ENCODE measurements at regions not wholly inside any gene's neighbourhood (a gene's known extent, or its start where the extent isn't known, plus 50 kb on each side); places are given as distances from the start of the nearest gene placed in this dataset.

- 0 out of 2 replicates have a peak, but pooled peaks cover 4% of the 10 kb centered on the region for H3K9me3 ChIP-seq (ENCODE audit: control insufficient read depth, insufficient read depth, low read depth, low read length)
- no peak overlapping the region for H3K9ac ChIP-seq (ENCODE audit: low read length)
- H3K4me1 ChIP-seq (ENCODE audit: control insufficient read depth, insufficient read depth, low read length): no peaks in the 10 kb centered on the region
- no peak overlapping the region for H3K27ac ChIP-seq (ENCODE audit: low read depth, low read length)
- H3K4me3 ChIP-seq (ENCODE audit: low read depth, low read length): no peak overlapping the region
- no peaks in the 10 kb centered on the region for H3K27me3 ChIP-seq (ENCODE audit: control insufficient read depth, insufficient read depth, low read length)
- no peaks in the 10 kb centered on the region for H3K36me3 ChIP-seq (ENCODE audit: control insufficient read depth, insufficient read depth, low read length)
Observed at GRCh38 chr12:118467641-118468305, 91.4 kb downstream of the SUDS3 start.

GRCh38 chr12:118472940-118473339 is 96.6 kb downstream of the SUDS3 start:
- H3K9me3 ChIP-seq (ENCODE audit: control insufficient read depth, insufficient read depth, low read depth, low read length): 0 out of 2 replicates have a peak, but pooled peaks cover 4% of the 10 kb centered on the region
- H3K27me3 ChIP-seq (ENCODE audit: control insufficient read depth, insufficient read depth, low read length): no peaks in the 10 kb centered on the region
- no peaks in the 10 kb centered on the region for H3K36me3 ChIP-seq (ENCODE audit: control insufficient read depth, insufficient read depth, low read length)
- H3K4me3 ChIP-seq (ENCODE audit: low read depth, low read length): no peak overlapping the region
- H3K9ac ChIP-seq (ENCODE audit: low read length): no peak overlapping the region
- no peaks in the 10 kb centered on the region for H3K4me1 ChIP-seq (ENCODE audit: control insufficient read depth, insufficient read depth, low read length)
- H3K27ac ChIP-seq (ENCODE audit: low read depth, low read length): no peak overlapping the region

- no peaks in the 10 kb centered on the region for H3K4me1 ChIP-seq (ENCODE audit: control insufficient read depth, insufficient read depth, low read length)
- no peaks in the 10 kb centered on the region for H3K36me3 ChIP-seq (ENCODE audit: control insufficient read depth, insufficient read depth, low read length)
- H3K9me3 ChIP-seq (ENCODE audit: control insufficient read depth, insufficient read depth, low read depth, low read length): 0 out of 2 replicates have a peak, but pooled peaks cover 6% of the 10 kb centered on the region
- no peak overlapping the region for H3K9ac ChIP-seq (ENCODE audit: low read length)
- no peaks in the 10 kb centered on the region; the same call in 1 of the 2 replicates for H3K27me3 ChIP-seq (ENCODE audit: control insufficient read depth, insufficient read depth, low read length)
- no peak overlapping the region for H3K27ac ChIP-seq (ENCODE audit: low read depth, low read length)
- no peak overlapping the region for H3K4me3 ChIP-seq (ENCODE audit: low read depth, low read length)
Observed at GRCh38 chr12:118480235-118480634, 103.9 kb downstream of the SUDS3 start.

GRCh38 chr12:118488034-118488433 is 111.7 kb downstream of the SUDS3 start:
- Histone ChIP-seq H3K36me3 (ENCODE audit: control insufficient read depth, insufficient read depth, low read length) (no peaks in the 10 kb centered on the region), H3K27me3 (ENCODE audit: control insufficient read depth, insufficient read depth, low read length) (no peaks in the 10 kb centered on the region; the same call in 1 of the 2 replicates), H3K27ac (ENCODE audit: low read depth, low read length) (no peak overlapping the region), H3K9ac (ENCODE audit: low read length) (no peak overlapping the region), H3K4me1 (ENCODE audit: control insufficient read depth, insufficient read depth, low read length) (no peaks in the 10 kb centered on the region), H3K4me3 (ENCODE audit: low read depth, low read length) (no peak overlapping the region), H3K9me3 (ENCODE audit: control insufficient read depth, insufficient read depth, low read depth, low read length) (peaks cover 26% of the 10 kb centered on the region)

- no peak overlapping the region for H3K27ac ChIP-seq (ENCODE audit: low read depth, low read length)
- H3K4me1 ChIP-seq (ENCODE audit: control insufficient read depth, insufficient read depth, low read length): no peaks in the 10 kb centered on the region
- no peak overlapping the region for H3K4me3 ChIP-seq (ENCODE audit: low read depth, low read length)
Observed at GRCh38 chr12:118493962-118494361, 117.6 kb downstream of the SUDS3 start.

GRCh38 chr12:118494776-118495175 is 118.4 kb downstream of the SUDS3 start:
- Histone ChIP-seq H3K9me3 (ENCODE audit: control insufficient read depth, insufficient read depth, low read depth, low read length) (no peaks in the 10 kb centered on the region), H3K4me1 (ENCODE audit: control insufficient read depth, insufficient read depth, low read length) (no peaks in the 10 kb centered on the region), H3K4me3 (ENCODE audit: low read depth, low read length) (no peak overlapping the region), H3K36me3 (ENCODE audit: control insufficient read depth, insufficient read depth, low read length) (no peaks in the 10 kb centered on the region), H3K27me3 (ENCODE audit: control insufficient read depth, insufficient read depth, low read length) (no peaks in the 10 kb centered on the region), H3K9ac (ENCODE audit: low read length) (no peak overlapping the region), H3K27ac (ENCODE audit: low read depth, low read length) (no peak overlapping the region)

More at GRCh38 chr12:118493962-118494361, 117.6 kb downstream of the SUDS3 start:
- H3K9ac ChIP-seq (ENCODE audit: low read length): no peak overlapping the region
- no peaks in the 10 kb centered on the region for H3K36me3 ChIP-seq (ENCODE audit: control insufficient read depth, insufficient read depth, low read length)
- H3K27me3 ChIP-seq (ENCODE audit: control insufficient read depth, insufficient read depth, low read length): no peaks in the 10 kb centered on the region
- H3K9me3 ChIP-seq (ENCODE audit: control insufficient read depth, insufficient read depth, low read depth, low read length): peaks cover 6% of the 10 kb centered on the region; the same call in 1 of the 2 replicates

GRCh38 chr12:118495296-118495695 is 118.9 kb downstream of the SUDS3 start:
- H3K27ac ChIP-seq (ENCODE audit: low read depth, low read length): no peak overlapping the region
- no peak overlapping the region for H3K4me3 ChIP-seq (ENCODE audit: low read depth, low read length)
- no peaks in the 10 kb centered on the region for H3K36me3 ChIP-seq (ENCODE audit: control insufficient read depth, insufficient read depth, low read length)
- no peaks in the 10 kb centered on the region for H3K9me3 ChIP-seq (ENCODE audit: control insufficient read depth, insufficient read depth, low read depth, low read length)
- no peak overlapping the region for H3K9ac ChIP-seq (ENCODE audit: low read length)
- H3K4me1 ChIP-seq (ENCODE audit: control insufficient read depth, insufficient read depth, low read length): no peaks in the 10 kb centered on the region
- H3K27me3 ChIP-seq (ENCODE audit: control insufficient read depth, insufficient read depth, low read length): no peaks in the 10 kb centered on the region

GRCh38 chr12:118498171-118498570 is 121.8 kb downstream of the SUDS3 start:
- H3K4me3 ChIP-seq (ENCODE audit: low read depth, low read length): no peak overlapping the region
- no peaks in the 10 kb centered on the region for H3K4me1 ChIP-seq (ENCODE audit: control insufficient read depth, insufficient read depth, low read length)

GRCh38 chr12:118500299-118500698 is 123.9 kb downstream of the SUDS3 start:
- no peak overlapping the region for H3K4me3 ChIP-seq (ENCODE audit: low read depth, low read length)
- H3K27me3 ChIP-seq (ENCODE audit: control insufficient read depth, insufficient read depth, low read length): no peaks in the 10 kb centered on the region
- no peaks in the 10 kb centered on the region for H3K36me3 ChIP-seq (ENCODE audit: control insufficient read depth, insufficient read depth, low read length)
- H3K9ac ChIP-seq (ENCODE audit: low read length): no peak overlapping the region
- no peak overlapping the region for H3K27ac ChIP-seq (ENCODE audit: low read depth, low read length)
- H3K9me3 ChIP-seq (ENCODE audit: control insufficient read depth, insufficient read depth, low read depth, low read length): no peaks in the 10 kb centered on the region
- no peaks in the 10 kb centered on the region for H3K4me1 ChIP-seq (ENCODE audit: control insufficient read depth, insufficient read depth, low read length)

More at GRCh38 chr12:118498171-118498570, 121.8 kb downstream of the SUDS3 start:
- H3K9me3 ChIP-seq (ENCODE audit: control insufficient read depth, insufficient read depth, low read depth, low read length): no peaks in the 10 kb centered on the region
- no peaks in the 10 kb centered on the region for H3K36me3 ChIP-seq (ENCODE audit: control insufficient read depth, insufficient read depth, low read length)
- no peaks in the 10 kb centered on the region for H3K27me3 ChIP-seq (ENCODE audit: control insufficient read depth, insufficient read depth, low read length)
- H3K27ac ChIP-seq (ENCODE audit: low read depth, low read length): no peak overlapping the region
- H3K9ac ChIP-seq (ENCODE audit: low read length): no peak overlapping the region

- H3K4me3 ChIP-seq (ENCODE audit: low read depth, low read length): no peak overlapping the region
- H3K27me3 ChIP-seq (ENCODE audit: control insufficient read depth, insufficient read depth, low read length): no peaks in the 10 kb centered on the region
- H3K9ac ChIP-seq (ENCODE audit: low read length): no peak overlapping the region
- no peaks in the 10 kb centered on the region for H3K4me1 ChIP-seq (ENCODE audit: control insufficient read depth, insufficient read depth, low read length)
- H3K27ac ChIP-seq (ENCODE audit: low read depth, low read length): no peak overlapping the region
- H3K36me3 ChIP-seq (ENCODE audit: control insufficient read depth, insufficient read depth, low read length): no peaks in the 10 kb centered on the region
- H3K9me3 ChIP-seq (ENCODE audit: control insufficient read depth, insufficient read depth, low read depth, low read length): no peaks in the 10 kb centered on the region
Observed at GRCh38 chr12:118501489-118501888, 125.1 kb downstream of the SUDS3 start.

GRCh38 chr12:118503476-118503875 is 127.1 kb downstream of the SUDS3 start:
- H3K27ac ChIP-seq (ENCODE audit: low read depth, low read length): no peak overlapping the region
- no peak overlapping the region for H3K9ac ChIP-seq (ENCODE audit: low read length)
- H3K4me1 ChIP-seq (ENCODE audit: control insufficient read depth, insufficient read depth, low read length): no peaks in the 10 kb centered on the region
- H3K9me3 ChIP-seq (ENCODE audit: control insufficient read depth, insufficient read depth, low read depth, low read length): no peaks in the 10 kb centered on the region; the same call in 1 of the 2 replicates
- H3K27me3 ChIP-seq (ENCODE audit: control insufficient read depth, insufficient read depth, low read length): no peaks in the 10 kb centered on the region
- H3K4me3 ChIP-seq (ENCODE audit: low read depth, low read length): no peak overlapping the region
- no peaks in the 10 kb centered on the region for H3K36me3 ChIP-seq (ENCODE audit: control insufficient read depth, insufficient read depth, low read length)
